HepG2 (cell line): ENCODE measurements at regions not wholly inside any gene's neighbourhood (a gene's known extent, or its start where the extent isn't known, plus 50 kb on each side); places are given as distances from the start of the nearest gene placed in this dataset.

Experiments
- ATAC-seq: fragments of 200-7000 bp; cut with Tn5 transposase; 3 replicates; pipeline ENCODE4 v1.9.1; 2020; ENCODE audit warnings: mild to moderate bottlenecking, moderate library complexity
- BruUV-seq: library from RNA; stranded (reverse); fragments of 400-500 nt; replicated peaks from 2 replicates; lab custom pipeline; 2021; lab: Mats Ljungman, UMichigan
- CTCF ChIA-PET: fragments of 300-600 bp; formaldehyde crosslinking; extraction: SDS; loops from one replicate; lab custom pipeline; 2021; ENCODE audit warnings: low total read pairs, inconsistent platforms, low intra/inter-chr PET ratio; lab: Yijun Ruan, JAX
- POLR2A ChIA-PET: fragments of 350-600 bp; sonication (Branson Sonifier 250); formaldehyde crosslinking; loops from one replicate; lab custom pipeline; 2020; ENCODE audit warnings: antibody characterized with exemption, inconsistent platforms; lab: Yijun Ruan, JAX
- DNase-seq: peaks from one replicate; pipeline ENCODE4 v3.0.0-alpha.2; 2015; ENCODE audit warnings: low spot score
- FAIRE-seq: peaks from 3 replicates; lab custom pipeline; 2011; peaks lifted over from hg19 to GRCh38; lab: Jason Lieb, UNC
- H2AFZ ChIP-seq: one replicate; pipeline ENCODE4 v1.6.1; 2011; ENCODE audit warnings: low read length, inconsistent platforms
- H3K27ac ChIP-seq: fragments of 300-600 bp; 3 replicates; pipeline ENCODE4 v1.8.0; 2011; ENCODE audit warnings: mixed run types, mild to moderate bottlenecking, mixed read lengths, low read length, inconsistent platforms; ENCODE audit not compliant: insufficient read depth; ENCODE audit errors: extremely low read length
- H3K27me3 ChIP-seq, 2 experiments: fragments of 200-600 bp in 1 of 2; 2 replicates in 1 of 2; 3 replicates in 1 of 2; pipeline versions ENCODE4 v1.6.0 to v1.8.0; 2011; ENCODE audit warnings: low read length in 2 of 2, mild to moderate bottlenecking in 2 of 2, moderate library complexity in 2 of 2, inconsistent platforms in 1 of 2; ENCODE audit not compliant: insufficient read depth in 2 of 2, control insufficient read depth in 1 of 2
- H3K36me3 ChIP-seq, 2 experiments: fragments of 200-600 bp in 1 of 2; replicated peaks in 1 of 2; 2 replicates in 1 of 2; 3 replicates in 1 of 2; pipeline versions ENCODE4 v1.5.1 to v1.8.0; 2011; ENCODE audit warnings: low read length in 2 of 2, inconsistent platforms in 1 of 2; ENCODE audit not compliant: insufficient read depth in 2 of 2, control insufficient read depth in 1 of 2
- H3K4me1 ChIP-seq: 2 replicates; pipeline ENCODE4 v1.5.1; 2012; ENCODE audit warnings: low read length, inconsistent platforms; ENCODE audit not compliant: insufficient read depth
- H3K4me2 ChIP-seq: 2 replicates; pipeline ENCODE4 v1.6.0; 2011; ENCODE audit warnings: low read depth, low read length, inconsistent platforms
- H3K4me3 ChIP-seq, 3 experiments: fragments of 200-600 bp in 1 of 3; sonication (generic), shearing (Covaris generic) in 1 of 3; replicated peaks in 1 of 3; 2 replicates each; pipeline ENCODE4 v1.5.1; 2011 to 2016; ENCODE audit warnings: low read length in 3 of 3, inconsistent platforms in 2 of 3, low read depth in 2 of 3, mild to moderate bottlenecking in 2 of 3, control low read depth in 1 of 3, mixed read lengths in 1 of 3; ENCODE audit not compliant: insufficient read depth in 1 of 3
- H3K79me2 ChIP-seq: one replicate; pipeline ENCODE4 v1.6.1; 2011; ENCODE audit warnings: low read length, inconsistent platforms; ENCODE audit not compliant: insufficient read depth
- H3K9ac ChIP-seq: 2 replicates; pipeline ENCODE4 v1.6.0; 2011; ENCODE audit warnings: mild to moderate bottlenecking, low read depth, low read length, inconsistent platforms; ENCODE audit not compliant: insufficient read depth
- H3K9me3 ChIP-seq: 2 replicates; pipeline ENCODE4 v1.5.1; 2012; ENCODE audit warnings: mild to moderate bottlenecking, low read length
- H4K20me1 ChIP-seq: 2 replicates; pipeline ENCODE4 v1.6.0; 2011; ENCODE audit warnings: inconsistent platforms, mild to moderate bottlenecking, low read length, moderate library complexity; ENCODE audit not compliant: insufficient read depth
- AGO2 ChIP-seq: fragments of 200-400 bp; formaldehyde crosslinking; optimal IDR thresholded peaks from 2 replicates; pipeline ENCODE3; 2017; ENCODE audit warnings: mild to moderate bottlenecking, low read depth, low read length, moderate library complexity
- BATF2 ChIP-seq: sonication (generic); formaldehyde crosslinking; IDR thresholded peaks from 2 replicates; pipeline ENCODE4 v1.8.0; 2022; ENCODE audit warnings: mild to moderate bottlenecking, missing genetic modification reagents, moderate library complexity
- CHD2 ChIP-seq: IDR thresholded peaks from 2 replicates; pipeline ENCODE4 v1.6.1; 2011; ENCODE audit warnings: low read depth, low read length, improper control_type of control experiment
- ETV6 ChIP-seq: sonication (generic); formaldehyde crosslinking; conservative IDR thresholded peaks from 2 replicates; pipeline ENCODE4 v1.4.0; 2020; ENCODE audit warnings: missing genetic modification reagents
- GLI4 ChIP-seq: sonication (generic); formaldehyde crosslinking; IDR thresholded peaks from 2 replicates; pipeline ENCODE4 v1.5.1; 2020; ENCODE audit warnings: missing genetic modification reagents, mild to moderate bottlenecking, moderate library complexity, borderline replicate concordance
- HOXD1 ChIP-seq: sonication (generic); formaldehyde crosslinking; IDR thresholded peaks from 2 replicates; pipeline ENCODE4 v1.5.0; 2020; ENCODE audit warnings: missing genetic modification reagents
- IRX3 ChIP-seq: sonication (generic); formaldehyde crosslinking; IDR thresholded peaks from 2 replicates; pipeline ENCODE4 v1.8.1; 2023; ENCODE audit warnings: mild to moderate bottlenecking, low read depth, missing genetic modification reagents, borderline replicate concordance
- NFE2L2 ChIP-seq: fragments of 150-350 bp; IDR thresholded peaks from 2 replicates; pipeline ENCODE4 v1.6.1; 2014; ENCODE audit warnings: low read length
- RBFOX2 ChIP-seq: fragments of 200-400 bp; formaldehyde crosslinking; IDR thresholded peaks from 2 replicates; pipeline ENCODE4 v1.6.1; 2017; ENCODE audit warnings: low read depth, mild to moderate bottlenecking, low read length
- SIN3A ChIP-seq: IDR thresholded peaks from 2 replicates; pipeline ENCODE4 v1.6.1; 2011; ENCODE audit warnings: low read depth, mild to moderate bottlenecking, control low read depth, low read length, borderline replicate concordance
- TCF7 ChIP-seq: sonication (generic); IDR thresholded peaks from 2 replicates; pipeline ENCODE4 v1.6.1; 2016; ENCODE audit warnings: antibody characterized with exemption, low read depth
- ZC3H4 ChIP-seq: sonication (generic); formaldehyde crosslinking; IDR thresholded peaks from 2 replicates; pipeline ENCODE4 v1.4.0; 2020; ENCODE audit warnings: missing genetic modification reagents, borderline replicate concordance
- ZNF512B ChIP-seq: sonication (generic); formaldehyde crosslinking; IDR thresholded peaks from 2 replicates; pipeline ENCODE4 v1.5.1; 2020; ENCODE audit warnings: missing genetic modification reagents, mild to moderate bottlenecking, borderline replicate concordance
- ZNF572 ChIP-seq: sonication (generic); formaldehyde crosslinking; IDR thresholded peaks from 2 replicates; pipeline ENCODE4 v1.5.1; 2020; ENCODE audit warnings: mild to moderate bottlenecking, missing genetic modification reagents
- ZNF614 ChIP-seq: IDR thresholded peaks from 2 replicates; pipeline ENCODE4 v1.6.1; 2018; ENCODE audit warnings: missing biosample characterization, missing genetic modification reagents, inconsistent platforms, borderline replicate concordance
- ZSCAN25 ChIP-seq: sonication (generic); formaldehyde crosslinking; IDR thresholded peaks from 2 replicates; pipeline ENCODE4 v1.8.0; 2022; ENCODE audit warnings: mild to moderate bottlenecking, missing genetic modification reagents
- WGBS: methylation state at CpG from one replicate; pipeline ENCODE4 v1.1.6; 2017; ENCODE audit warnings: low lambda C conversion rate; 5-methylcytosine and 5-hydroxymethylcytosine counted together
- in situ Hi-C: cut with HindIII; loops from 2 replicates; pipeline ENCODE4 v1.10.0; 2017; ENCODE audit warnings: low pct_unique_long_range_greater_than_20kb; ENCODE audit not compliant: extremely low pct_ligation_motif_present
- intact Hi-C: fragments of 100-400 bp; cut with micrococcal nuclease; formaldehyde crosslinking; loops from one replicate; pipeline ENCODE4 v1.10.0; 2022; ENCODE audit not compliant: unreplicated experiment

GRCh38 chr2:142562900-142563299, 314.6 kb upstream of the KYNU start:
- H2AFZ ChIP-seq, result no peak overlapping the region
- H3K4me3 ChIP-seq, result no peak overlapping the region
- ChIA-PET CTCF (no interaction called here), POLR2A (no interaction called here)
- no peaks in the 10 kb centered on the region for H4K20me1 ChIP-seq
- H3K4me1 ChIP-seq, result no peaks in the 10 kb centered on the region
- no peaks in the 10 kb centered on the region for H3K79me2 ChIP-seq
- BruUV-seq, result no TSS peak
- ATAC-seq, result peak; percentile 55
- no peaks in the 10 kb centered on the region for H3K36me3 ChIP-seq
- no peak for FAIRE-seq
- no peaks in the 10 kb centered on the region for H3K27me3 ChIP-seq
- WGBS, result 4% methylated on average over 4 of the region's 8 CpGs
- DNase-seq, result no peak
- TF ChIP-seq GLI4 (CRISPR knock-in tag) (no peak), ZNF614 (CRISPR knock-in tag) (no peak), RBFOX2 (no peak), BATF2 (no peak), IRX3 (no peak), HOXD1 (CRISPR knock-in tag) (no peak)
- H3K9me3 ChIP-seq, result no peaks in the 10 kb centered on the region
- H3K27ac ChIP-seq, result no peak overlapping the region
- no peak overlapping the region for H3K9ac ChIP-seq
- in situ Hi-C loops, result no loop called here
- no peak overlapping the region for H3K4me2 ChIP-seq
- intact Hi-C loops, result no loop called here

GRCh38 chr2:142561656-142562055, 315.8 kb upstream of the KYNU start:
- no peak for FAIRE-seq
- POLR2A ChIA-PET, result no interaction called here
- TF ChIP-seq TCF7, result no peak
- TF ChIP-seq CHD2, result no peak
- TF ChIP-seq ZSCAN25, result no peak
- no peak for TF ChIP-seq ZNF572
- no peak for TF ChIP-seq ZNF512B (CRISPR knock-in tag)
- TF ChIP-seq SIN3A, result no peak
- TF ChIP-seq ETV6 (CRISPR knock-in tag), result no peak
- TF ChIP-seq ZC3H4, result no peak
- TF ChIP-seq AGO2, result no peak
- no peak for TF ChIP-seq NFE2L2

More at GRCh38 chr2:142561656-142562055, 315.8 kb upstream of the KYNU start:
- Histone ChIP-seq H3K4me1 (no peaks in the 10 kb centered on the region), H2AFZ (no peak overlapping the region), H3K36me3 (no peaks in the 10 kb centered on the region), H3K79me2 (no peaks in the 10 kb centered on the region), H4K20me1 (no peaks in the 10 kb centered on the region), H3K4me3 (no peak overlapping the region), H3K27ac (no peak overlapping the region), H3K4me2 (no peak overlapping the region), H3K27me3 (no peaks in the 10 kb centered on the region), H3K9ac (no peak overlapping the region), H3K9me3 (no peaks in the 10 kb centered on the region)
- intact Hi-C loops (no loop called here), in situ Hi-C loops (no loop called here)
- no peak for DNase-seq
- BruUV-seq, result no TSS peak
- peak; percentile 27; the same call in 2 of the 3 replicates for ATAC-seq
- CTCF ChIA-PET, result no interaction called here
- WGBS, result 11% methylated on average over 5 of the region's 6 CpGs
